ENCODE measurements at regions not wholly inside any gene's neighbourhood (a gene's known extent, or its start where the extent isn't known, plus 50 kb on each side); places are given as distances from the start of the nearest gene placed in this dataset.

GRCh38 chr11:109096266-109096665 lies 325.7 kb upstream of the C11orf87 start:
- no peak for TF ChIP-seq USF2 (IDR thresholded peaks at IDR 0.05)
- no peak for TF ChIP-seq MAX (IDR thresholded peaks at IDR 0.05)
- TF ChIP-seq CTCF (IDR thresholded peaks at IDR 0.05) = no peak
- TF ChIP-seq ZFP36 (IDR thresholded peaks at IDR 0.05; ENCODE audit: borderline replicate concordance, partially characterized antibody) = no peak
